DOHH2 (cell line): ENCODE measurements at regions not wholly inside any gene's neighbourhood (a gene's known extent, or its start where the extent isn't known, plus 50 kb on each side); places are given as distances from the start of the nearest gene placed in this dataset.

Source experiments
- H3F3A ChIP-seq: fragments of 200-600 bp; sonication (generic), shearing (Covaris generic); 2 replicates; pipeline ENCODE4 v1.6.0; 2016; ENCODE audit warnings: antibody characterized with exemption, mild to moderate bottlenecking; ENCODE audit not compliant: control insufficient read depth, insufficient read depth
- H3K27ac ChIP-seq: fragments of 200-600 bp; sonication (generic); 2 replicates; pipeline ENCODE4 v1.5.1; 2014; ENCODE audit warnings: low read depth, mild to moderate bottlenecking, low read length, moderate library complexity
- H3K27me3 ChIP-seq: fragments of 200-600 bp; sonication (generic); 2 replicates; pipeline ENCODE4 v1.6.1; 2014; ENCODE audit warnings: mild to moderate bottlenecking, low read length, mixed read lengths; ENCODE audit not compliant: control insufficient read depth
- H3K36me3 ChIP-seq: fragments of 200-600 bp; sonication (generic); 2 replicates; pipeline ENCODE4 v1.6.1; 2014; ENCODE audit warnings: mild to moderate bottlenecking, low read length, moderate library complexity, mixed read lengths; ENCODE audit not compliant: control insufficient read depth
- H3K4me1 ChIP-seq: fragments of 200-600 bp; sonication (generic); 2 replicates; pipeline ENCODE4 v1.6.1; 2014; ENCODE audit warnings: mild to moderate bottlenecking, low read length, mixed read lengths; ENCODE audit not compliant: control insufficient read depth
- H3K4me2 ChIP-seq: fragments of 200-600 bp; sonication (generic); 2 replicates; pipeline ENCODE4 v1.6.0; 2014; ENCODE audit warnings: mild to moderate bottlenecking, low read length, moderate library complexity
- H3K4me3 ChIP-seq: fragments of 200-600 bp; sonication (generic); 2 replicates; pipeline ENCODE4 v1.5.1; 2014; ENCODE audit warnings: mild to moderate bottlenecking, low read length, mixed read lengths
- H3K79me2 ChIP-seq: fragments of 200-600 bp; sonication (generic); 2 replicates; pipeline ENCODE4 v1.6.1; 2014; ENCODE audit warnings: mild to moderate bottlenecking, low read length, mixed read lengths; ENCODE audit not compliant: control insufficient read depth
- H3K9me2 ChIP-seq: fragments of 200-600 bp; sonication (generic); replicated peaks from 2 replicates; pipeline ENCODE4 v1.6.1; 2014; ENCODE audit warnings: mild to moderate bottlenecking, low read length, mixed read lengths; ENCODE audit not compliant: control insufficient read depth
- H3K9me3 ChIP-seq: fragments of 200-600 bp; sonication (generic); 2 replicates; pipeline ENCODE4 v1.6.1; 2014; ENCODE audit warnings: antibody characterized with exemption, low read length, mixed read lengths; ENCODE audit not compliant: control insufficient read depth, insufficient read depth
- H4K20me1 ChIP-seq: fragments of 200-600 bp; sonication (generic); 2 replicates; pipeline ENCODE4 v1.6.0; 2014; ENCODE audit warnings: low read depth, mild to moderate bottlenecking, antibody characterized with exemption, low read length, moderate library complexity; ENCODE audit not compliant: control insufficient read depth, insufficient read depth
- CTCF ChIP-seq: fragments of 200-600 bp; sonication (generic); IDR thresholded peaks from one replicate; pipeline ENCODE4 v1.5.1; 2014; ENCODE audit warnings: antibody characterized with exemption, mild to moderate bottlenecking, low read depth, low read length; ENCODE audit not compliant: poor library complexity, severe bottlenecking
- EZH2phosphoT487 ChIP-seq: fragments of 200-600 bp; sonication (generic); IDR thresholded peaks from 2 replicates; pipeline ENCODE4 v1.6.1; 2017; ENCODE audit warnings: borderline replicate concordance, mild to moderate bottlenecking, antibody characterized with exemption, low read length, moderate library complexity, mixed read lengths

DNA sequence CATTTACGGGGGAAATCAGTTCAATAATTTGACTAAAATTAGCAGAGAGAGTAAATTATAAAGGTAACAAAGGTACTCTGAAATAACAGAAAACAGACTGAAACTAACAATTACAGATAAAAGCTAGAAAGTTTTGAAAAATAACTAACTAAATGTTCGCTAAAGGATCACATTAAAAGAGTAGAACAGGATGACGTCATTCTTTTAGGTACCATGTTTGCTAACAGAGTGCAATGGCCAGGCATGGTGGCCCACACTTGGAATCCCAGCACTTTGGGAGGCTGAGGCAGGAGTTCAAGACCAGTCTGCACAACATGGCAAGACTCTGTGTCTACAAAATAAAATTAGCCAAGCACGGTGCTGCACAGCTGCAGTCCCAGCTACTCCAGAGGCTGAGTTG is 212.3 kb upstream of the CDYL start:
- Histone ChIP-seq H3F3A (no peaks in the 10 kb centered on the region), H3K27me3 (0 out of 2 replicates have a peak, but pooled peaks cover 2% of the 10 kb centered on the region), H3K4me1 (no peaks in the 10 kb centered on the region), H3K27ac (no peak overlapping the region), H3K4me3 (no peak overlapping the region), H3K4me2 (no peak overlapping the region), H3K9me3 (no peaks in the 10 kb centered on the region), H3K9me2 (no peaks in the 10 kb centered on the region), H4K20me1 (no peaks in the 10 kb centered on the region), H3K36me3 (no peaks in the 10 kb centered on the region), H3K79me2 (no peaks in the 10 kb centered on the region)
- TF ChIP-seq CTCF (no peak), EZH2phosphoT487 (no peak)

DNA sequence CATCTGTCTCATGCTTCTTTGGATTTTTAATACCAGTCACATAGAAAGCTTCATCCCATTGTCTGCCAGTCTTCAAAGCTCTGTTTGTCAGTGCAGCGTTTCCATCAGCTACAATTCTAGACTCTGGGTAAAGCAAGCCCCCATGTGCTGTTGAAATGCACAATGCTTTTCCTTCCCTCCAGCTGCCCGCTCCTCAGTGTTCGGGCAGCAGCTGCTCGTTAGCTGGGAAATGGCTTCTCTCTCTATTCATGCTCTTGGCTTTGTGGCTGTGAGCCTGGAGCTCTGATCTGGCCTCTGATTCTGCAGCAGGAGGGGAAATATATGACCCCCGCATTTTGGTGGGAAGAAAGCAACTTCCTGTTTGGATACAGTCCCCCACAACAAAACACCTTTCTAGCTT is 213.0 kb upstream of the CDYL start:
- Histone ChIP-seq H3K4me1 (no peaks in the 10 kb centered on the region), H3F3A (no peaks in the 10 kb centered on the region), H3K9me2 (no peaks in the 10 kb centered on the region), H3K27me3 (0 out of 2 replicates have a peak, but pooled peaks cover 2% of the 10 kb centered on the region), H3K36me3 (no peaks in the 10 kb centered on the region), H3K9me3 (no peaks in the 10 kb centered on the region), H3K79me2 (no peaks in the 10 kb centered on the region), H3K4me3 (no peak overlapping the region), H4K20me1 (no peaks in the 10 kb centered on the region), H3K4me2 (no peak overlapping the region), H3K27ac (no peak overlapping the region)
- TF ChIP-seq CTCF (no peak), EZH2phosphoT487 (no peak)

DNA sequence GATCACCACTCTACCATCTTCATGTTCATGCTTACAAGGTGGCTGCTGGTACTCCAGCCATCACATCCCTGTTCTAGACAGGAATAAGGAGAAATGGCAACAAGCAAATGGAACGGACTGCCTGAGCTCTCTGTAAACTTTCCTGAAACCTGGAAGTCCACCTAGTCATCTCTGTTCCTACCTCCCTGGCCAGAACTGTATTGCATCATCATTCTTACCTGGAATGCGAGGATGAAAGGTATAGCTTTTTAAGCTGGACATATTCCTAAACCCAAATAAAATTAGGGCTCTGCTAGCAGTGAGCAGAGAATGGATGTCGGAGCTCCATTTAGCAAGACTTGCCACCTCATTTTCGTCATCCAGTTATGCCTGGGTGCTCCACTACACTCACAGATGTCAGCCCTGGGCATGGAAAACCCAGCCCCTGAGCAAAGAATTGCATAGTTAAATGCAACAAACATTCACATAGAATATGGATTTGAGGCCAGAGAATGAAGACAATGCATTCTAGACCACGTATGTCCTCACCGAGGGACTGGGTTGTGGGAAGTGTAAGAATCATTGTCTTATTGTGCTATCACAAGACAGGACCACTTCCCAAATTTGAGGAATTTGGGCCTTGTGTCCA is 214.3 kb upstream of the CDYL start:
- Histone ChIP-seq H3K27ac (no peak overlapping the region), H3K4me2 (no peak overlapping the region), H3K79me2 (no peaks in the 10 kb centered on the region), H3K4me1 (no peaks in the 10 kb centered on the region), H4K20me1 (no peaks in the 10 kb centered on the region), H3K4me3 (no peak overlapping the region), H3F3A (no peaks in the 10 kb centered on the region), H3K9me3 (no peaks in the 10 kb centered on the region), H3K9me2 (no peaks in the 10 kb centered on the region), H3K27me3 (no peaks in the 10 kb centered on the region), H3K36me3 (no peaks in the 10 kb centered on the region)
- no peak for TF ChIP-seq CTCF
